Spleen (tissue), 11 donors: ENCODE measurements at regions not wholly inside any gene's neighbourhood (a gene's known extent, or its start where the extent isn't known, plus 50 kb on each side); places are given as distances from the start of the nearest gene placed in this dataset.

Experiments used
- DNase-seq: peaks from one replicate; pipeline ENCODE4 v3.0.0-alpha.2; 2020
- H3K27ac ChIP-seq, 8 donors: fragments of 200-600 bp; sonication (generic) in 7 of 8; 1 replicate in 4 of 8; 2 replicates in 4 of 8; pipeline versions ENCODE4 v1.5.0 to v1.8.0; 2016 to 2021; ENCODE audit warnings: inconsistent platforms in 4 of 8, mild to moderate bottlenecking in 4 of 8, moderate library complexity in 1 of 8
- H3K27me3 ChIP-seq, 7 donors: fragments of 200-600 bp; sonication (generic) in 6 of 7; replicated peaks in 1 of 7; 1 replicate in 4 of 7; 2 replicates in 3 of 7; pipeline versions ENCODE4 v1.5.0 to v1.8.0; 2016 to 2021; ENCODE audit warnings: inconsistent platforms in 3 of 7, mild to moderate bottlenecking in 1 of 7
- H3K36me3 ChIP-seq, 6 donors: fragments of 200-600 bp; sonication (generic) in 5 of 6; 1 replicate in 4 of 6; 2 replicates in 2 of 6; pipeline versions ENCODE4 v1.5.0 to v1.8.0; 2016 to 2021; ENCODE audit warnings: inconsistent platforms in 2 of 6
- H3K4me1 ChIP-seq, 6 donors: fragments of 200-600 bp; sonication (generic) in 5 of 6; 1 replicate in 3 of 6; 2 replicates in 3 of 6; pipeline versions ENCODE4 v1.5.0 to v1.8.0; 2016 to 2021; ENCODE audit warnings: inconsistent platforms in 3 of 6
- H3K4me3 ChIP-seq, 8 donors: fragments of 200-600 bp; sonication (generic) in 7 of 8; 1 replicate in 4 of 8; 2 replicates in 4 of 8; pipeline versions ENCODE4 v1.5.0 to v1.8.0; 2016 to 2021; ENCODE audit warnings: inconsistent platforms in 4 of 8, mild to moderate bottlenecking in 4 of 8, moderate library complexity in 2 of 8
- H3K9me3 ChIP-seq, 8 donors: fragments of 200-600 bp; sonication (generic) in 7 of 8; 1 replicate in 4 of 8; 2 replicates in 4 of 8; pipeline versions ENCODE4 v1.5.0 to v1.8.0; 2016 to 2021; ENCODE audit warnings: inconsistent platforms in 4 of 8
- CTCF ChIP-seq, 11 experiments: fragments of 200-600 bp in 7 of 11; fragments of 450-650 bp in 4 of 11; sonication (generic) in 4 of 11; IDR thresholded peaks in 8 of 11; conservative IDR thresholded peaks in 3 of 11; 1 replicate in 7 of 11; 2 replicates in 4 of 11; pipeline versions ENCODE4 v1.4.0 to v1.8.0; 2016 to 2021; ENCODE audit warnings: antibody characterized with exemption in 11 of 11, inconsistent platforms in 4 of 11, mild to moderate bottlenecking in 1 of 11
- POLR2A ChIP-seq, 3 donors: fragments of 450-650 bp; IDR thresholded peaks; one replicate each; pipeline ENCODE4 v1.5.1; 2017; ENCODE audit warnings: antibody characterized with exemption in 3 of 3, mild to moderate bottlenecking in 1 of 3
- POLR2AphosphoS5 ChIP-seq, 3 donors: sonication (generic); formaldehyde crosslinking; IDR thresholded peaks; one replicate each; pipeline ENCODE4 v1.5.1; 2017; ENCODE audit warnings: antibody characterized with exemption in 3 of 3
- WGBS, 5 donors: extraction: QIAGEN DNeasy Blood & Tissue Kit in 3 of 5; methylation state at CpG; one replicate each; pipeline versions ENCODE4 v1.1.5 to v1.1.7; 2013 to 2018; 5-methylcytosine and 5-hydroxymethylcytosine counted together
- intact Hi-C: fragments of 100-400 bp; cut with DNase I; formaldehyde crosslinking; loops from one replicate; pipeline ENCODE4 v1.15.0; 2023; ENCODE audit warnings: low total_unique reads
- donor health status: healthy with polysubstance abuse.
- donor health status: DM: no; HTN: no; CAD: no; lungs with moderate emphysema.
- donor health status: DM: no; HTN: no; CAD: no.
- donor health status: Bipolar disorder and iron deficiency.
- donor health status: healthy.
- donor health status: DM: no; HTN: no; CAD: no.
- donor health status: DM: yes; HTN: yes; CAD: no.

GRCh38 chr10:65518379-65518778 lies 1407.5 kb upstream of the LRRTM3 start:
- intact Hi-C loops, result no loop called here
- WGBS, 5 donors, result 76 to 87% (median 81%) methylated on average over 4 of the region's 4 CpGs

GRCh38 chr10:65528986-65529385 lies 1396.8 kb upstream of the LRRTM3 start:
- Histone ChIP-seq H3K9me3 (peaks cover 0 to 18% (median 0%) of the 10 kb centered on the region in 8 donors), H3K27me3 (no peaks in the 10 kb centered on the region), H3K4me3 (no peak overlapping the region), H3K4me1 (no peaks in the 10 kb centered on the region), H3K27ac (no peak overlapping the region), H3K36me3 (no peaks in the 10 kb centered on the region)
- intact Hi-C loops, result no loop called here
- no peak for DNase-seq
- WGBS, 5 donors, result 66 to 76% (median 75%) methylated on average over 1 of the region's 1 CpG
- TF ChIP-seq CTCF (IDR thresholded peaks at IDR 0.05 in 8 of 11, conservative IDR thresholded peaks at IDR 0.05 in 3 of 11) (no peak), POLR2A (IDR thresholded peaks at IDR 0.05) (no peak), POLR2AphosphoS5 (IDR thresholded peaks at IDR 0.05) (no peak)

More at GRCh38 chr10:65518379-65518778, 1407.5 kb upstream of the LRRTM3 start:
- TF ChIP-seq POLR2A (IDR thresholded peaks at IDR 0.05) (no peak), CTCF (IDR thresholded peaks at IDR 0.05 in 8 of 11, conservative IDR thresholded peaks at IDR 0.05 in 3 of 11) (no peak), POLR2AphosphoS5 (IDR thresholded peaks at IDR 0.05) (no peak)
- Histone ChIP-seq H3K27ac (no peak overlapping the region), H3K4me3 (no peak overlapping the region), H3K36me3 (no peaks in the 10 kb centered on the region), H3K4me1 (no peaks in the 10 kb centered on the region), H3K9me3 (peaks cover 0 to 3% (median 0%) of the 10 kb centered on the region in 8 donors), H3K27me3 (no peaks in the 10 kb centered on the region)
- no peak for DNase-seq

GRCh38 chr10:65531545-65531944 lies 1394.3 kb upstream of the LRRTM3 start:
- no peak for TF ChIP-seq POLR2A (IDR thresholded peaks at IDR 0.05)
- WGBS, 5 donors, result 86 to 93% (median 89%) methylated on average over 5 of the region's 5 CpGs
- H3K27me3 ChIP-seq, result no peaks in the 10 kb centered on the region

GRCh38 chr10:65534771-65535170 lies 1391.1 kb upstream of the LRRTM3 start:
- Histone ChIP-seq H3K27ac (no peak overlapping the region), H3K4me1 (no peaks in the 10 kb centered on the region), H3K36me3 (no peaks in the 10 kb centered on the region), H3K4me3 (no peak overlapping the region), H3K9me3 (peaks cover 0 to 10% (median 0%) of the 10 kb centered on the region in 8 donors), H3K27me3 (no peaks in the 10 kb centered on the region)
- 83 to 97% (median 91%) methylated on average over 2 of the region's 2 CpGs for WGBS, 5 donors
- DNase-seq, result no peak
- intact Hi-C loops, result no loop called here
- no peak for TF ChIP-seq POLR2AphosphoS5 (IDR thresholded peaks at IDR 0.05)
- TF ChIP-seq CTCF (IDR thresholded peaks at IDR 0.05 in 8 of 11, conservative IDR thresholded peaks at IDR 0.05 in 3 of 11), result no peak
- TF ChIP-seq POLR2A (IDR thresholded peaks at IDR 0.05), result no peak

More at GRCh38 chr10:65531545-65531944, 1394.3 kb upstream of the LRRTM3 start:
- intact Hi-C loops, result no loop called here
- no peak for DNase-seq
- no peaks in the 10 kb centered on the region for H3K36me3 ChIP-seq
- no peak overlapping the region for H3K27ac ChIP-seq
- no peak overlapping the region for H3K4me3 ChIP-seq
- no peaks in the 10 kb centered on the region for H3K4me1 ChIP-seq
- peaks cover 0 to 18% (median 0%) of the 10 kb centered on the region in 8 donors for H3K9me3 ChIP-seq

- no peak for DNase-seq
- no peaks in the 10 kb centered on the region for H3K36me3 ChIP-seq
- intact Hi-C loops, result no loop called here
- peaks cover 0 to 7% (median 0%) of the 10 kb centered on the region in 8 donors for H3K9me3 ChIP-seq
- TF ChIP-seq POLR2A (IDR thresholded peaks at IDR 0.05), result no peak
- no peak for TF ChIP-seq POLR2AphosphoS5 (IDR thresholded peaks at IDR 0.05)
- TF ChIP-seq CTCF (IDR thresholded peaks at IDR 0.05 in 8 of 11, conservative IDR thresholded peaks at IDR 0.05 in 3 of 11), result no peak
- no peak overlapping the region for H3K4me3 ChIP-seq
- no peaks in the 10 kb centered on the region for H3K27me3 ChIP-seq
- no peaks in the 10 kb centered on the region for H3K4me1 ChIP-seq
- H3K27ac ChIP-seq, result no peak overlapping the region
- WGBS, 5 donors, result 61 to 85% (median 73%) methylated on average over 1 of the region's 1 CpG
Measured at GRCh38 chr10:65544756-65545155, 1381.1 kb upstream of the LRRTM3 start.
